Adrenal gland (tissue), 5 donors: ENCODE measurements at regions not wholly inside any gene's neighbourhood (a gene's known extent, or its start where the extent isn't known, plus 50 kb on each side); places are given as distances from the start of the nearest gene placed in this dataset.

Experiments used
- CTCF ChIP-seq, 6 experiments: fragments of 450-650 bp in 4 of 6; fragments of 200-600 bp in 2 of 6; sonication (generic) in 1 of 6; IDR thresholded peaks; 1 replicate in 5 of 6; 2 replicates in 1 of 6; pipeline versions ENCODE4 v1.5.1 to v1.8.0; 2016 to 2021; ENCODE audit warnings: antibody characterized with exemption in 6 of 6, mild to moderate bottlenecking in 2 of 6, moderate library complexity in 1 of 6
- POLR2A ChIP-seq, 2 donors: fragments of 450-650 bp; IDR thresholded peaks; one replicate each; pipeline ENCODE4 v1.6.1; 2017; ENCODE audit warnings: antibody characterized with exemption in 2 of 2, mild to moderate bottlenecking in 2 of 2, moderate library complexity in 1 of 2
- donor health status: DM: no; HTN: no; CAD: no.

DNA sequence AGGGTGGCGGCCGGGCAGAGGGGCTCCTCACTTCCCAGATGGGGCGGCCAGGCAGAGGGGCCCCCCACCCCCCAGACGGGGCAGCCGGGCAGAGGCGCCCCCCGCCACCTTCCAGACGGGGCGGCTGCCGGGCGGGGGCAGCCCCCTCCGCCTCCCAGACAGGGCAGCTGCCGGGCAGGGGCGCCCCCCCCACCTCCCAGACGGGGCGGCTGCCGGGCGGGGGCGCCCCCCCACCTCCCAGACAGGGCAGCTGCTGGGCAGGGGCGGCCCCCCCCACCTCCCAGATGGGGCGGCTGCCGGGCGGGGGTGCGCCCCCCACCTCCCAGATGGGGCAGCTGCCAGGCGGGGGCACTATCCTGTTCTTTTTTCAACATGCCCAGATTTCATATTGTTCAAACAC lies 78.2 kb upstream of the DST start:
- TF ChIP-seq CTCF (IDR thresholded peaks at IDR 0.05) = no peak
- TF ChIP-seq POLR2A (IDR thresholded peaks at IDR 0.05) = no peak
